ENCODE measurements at regions not wholly inside any gene's neighbourhood (a gene's known extent, or its start where the extent isn't known, plus 50 kb on each side); places are given as distances from the start of the nearest gene placed in this dataset.

DNA sequence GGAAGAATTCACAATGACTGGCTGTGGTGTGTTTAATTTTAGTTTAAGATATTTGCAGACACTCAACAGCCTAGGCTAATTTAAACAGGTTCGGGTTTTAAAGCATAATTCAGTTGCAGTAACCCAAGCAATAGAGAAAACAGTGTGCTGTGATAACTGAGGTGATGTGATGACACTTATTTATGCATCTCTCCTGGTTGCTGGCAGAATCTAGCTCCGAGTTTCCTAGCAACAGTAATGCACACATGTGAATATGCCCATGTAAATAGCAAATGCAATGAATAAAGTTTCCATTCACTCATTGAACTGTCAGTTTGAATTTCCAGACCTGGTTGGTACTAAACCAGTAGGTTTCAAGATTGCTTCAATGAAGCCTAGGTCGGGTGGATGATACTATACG, 426.5 kb downstream of the TMX3 start:
- no peaks in the 10 kb centered on the region for H3K4me1 ChIP-seq (ENCODE audit: insufficient read depth, low read length, poor library complexity, severe bottlenecking)
- no peak overlapping the region for H2AFZ ChIP-seq (ENCODE audit: low read length)
- no peak overlapping the region for H3K9ac ChIP-seq (ENCODE audit: low read depth, low read length, poor library complexity, severe bottlenecking)
- no peaks in the 10 kb centered on the region for H3K27me3 ChIP-seq (ENCODE audit: insufficient read depth, low read length, poor library complexity, severe bottlenecking)
- no peaks in the 10 kb centered on the region for H3K9me3 ChIP-seq (ENCODE audit: insufficient read depth, low read depth, low read length)
- H3K36me3 ChIP-seq (ENCODE audit: insufficient read depth, low read length) = no peaks in the 10 kb centered on the region
- H3K9me2 ChIP-seq (replicated peaks; ENCODE audit: low read depth, low read length) = no peaks in the 10 kb centered on the region
- no peaks in the 10 kb centered on the region for H4K20me1 ChIP-seq (ENCODE audit: insufficient read depth, low read length, poor library complexity, severe bottlenecking)
- H3F3A ChIP-seq (ENCODE audit: low read depth) = no peaks in the 10 kb centered on the region
- H3K79me2 ChIP-seq (ENCODE audit: insufficient read depth, low read length) = no peaks in the 10 kb centered on the region
- no peak overlapping the region for H3K4me3 ChIP-seq (ENCODE audit: low read length, poor library complexity, severe bottlenecking)
- no peak overlapping the region for H3K4me2 ChIP-seq (ENCODE audit: low read depth, low read length, poor library complexity, severe bottlenecking)
- TF ChIP-seq, protein P1, sequence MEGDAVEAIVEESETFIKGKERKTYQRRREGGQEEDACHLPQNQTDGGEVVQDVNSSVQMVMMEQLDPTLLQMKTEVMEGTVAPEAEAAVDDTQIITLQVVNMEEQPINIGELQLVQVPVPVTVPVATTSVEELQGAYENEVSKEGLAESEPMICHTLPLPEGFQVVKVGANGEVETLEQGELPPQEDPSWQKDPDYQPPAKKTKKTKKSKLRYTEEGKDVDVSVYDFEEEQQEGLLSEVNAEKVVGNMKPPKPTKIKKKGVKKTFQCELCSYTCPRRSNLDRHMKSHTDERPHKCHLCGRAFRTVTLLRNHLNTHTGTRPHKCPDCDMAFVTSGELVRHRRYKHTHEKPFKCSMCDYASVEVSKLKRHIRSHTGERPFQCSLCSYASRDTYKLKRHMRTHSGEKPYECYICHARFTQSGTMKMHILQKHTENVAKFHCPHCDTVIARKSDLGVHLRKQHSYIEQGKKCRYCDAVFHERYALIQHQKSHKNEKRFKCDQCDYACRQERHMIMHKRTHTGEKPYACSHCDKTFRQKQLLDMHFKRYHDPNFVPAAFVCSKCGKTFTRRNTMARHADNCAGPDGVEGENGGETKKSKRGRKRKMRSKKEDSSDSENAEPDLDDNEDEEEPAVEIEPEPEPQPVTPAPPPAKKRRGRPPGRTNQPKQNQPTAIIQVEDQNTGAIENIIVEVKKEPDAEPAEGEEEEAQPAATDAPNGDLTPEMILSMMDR (conservative IDR thresholded peaks at IDR 0.05; ENCODE audit: low read length) = no peak
- no peak for TF ChIP-seq EZH2phosphoT487 (IDR thresholded peaks at IDR 0.05; ENCODE audit: borderline replicate concordance)

DNA sequence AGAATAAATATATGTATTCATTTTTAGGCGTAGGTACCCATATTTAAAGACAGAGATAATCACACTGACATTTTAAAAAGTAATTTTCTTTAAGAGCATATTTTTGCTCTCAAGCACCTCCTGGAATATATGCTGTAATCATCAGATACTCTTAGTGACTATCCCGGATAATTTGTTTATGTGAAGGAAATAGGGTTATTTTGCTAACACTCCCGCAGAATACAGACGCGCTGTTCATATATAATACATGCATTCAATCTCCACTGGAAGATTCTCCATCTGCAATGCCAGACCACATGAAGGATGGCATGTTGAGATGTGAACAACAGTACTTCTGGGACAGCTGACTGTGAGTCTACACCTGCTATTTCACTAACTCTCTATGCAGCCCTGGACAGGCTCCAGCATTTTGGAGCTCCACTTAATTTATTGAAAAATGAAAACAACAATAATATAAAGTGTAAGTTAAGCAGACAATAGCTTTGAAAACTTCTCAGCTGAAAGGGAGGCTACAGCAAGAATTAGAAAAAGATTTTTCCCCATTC, 430.6 kb downstream of the TMX3 start:
- Histone ChIP-seq H3K4me2 (ENCODE audit: low read depth, low read length, poor library complexity, severe bottlenecking) (no peak overlapping the region), H2AFZ (ENCODE audit: low read length) (no peak overlapping the region), H3K9ac (ENCODE audit: low read depth, low read length, poor library complexity, severe bottlenecking) (no peak overlapping the region), H3K9me3 (ENCODE audit: insufficient read depth, low read depth, low read length) (no peaks in the 10 kb centered on the region), H3F3A (ENCODE audit: low read depth) (no peaks in the 10 kb centered on the region), H3K36me3 (ENCODE audit: insufficient read depth, low read length) (no peaks in the 10 kb centered on the region), H3K4me3 (ENCODE audit: low read length, poor library complexity, severe bottlenecking) (no peak overlapping the region), H3K4me1 (ENCODE audit: insufficient read depth, low read length, poor library complexity, severe bottlenecking) (no peaks in the 10 kb centered on the region), H3K9me2 (replicated peaks; ENCODE audit: low read depth, low read length) (no peaks in the 10 kb centered on the region), H4K20me1 (ENCODE audit: insufficient read depth, low read length, poor library complexity, severe bottlenecking) (no peaks in the 10 kb centered on the region), H3K27me3 (ENCODE audit: insufficient read depth, low read length, poor library complexity, severe bottlenecking) (no peaks in the 10 kb centered on the region), H3K79me2 (ENCODE audit: insufficient read depth, low read length) (no peaks in the 10 kb centered on the region)
- no peak for TF ChIP-seq EZH2phosphoT487 (IDR thresholded peaks at IDR 0.05; ENCODE audit: borderline replicate concordance)
- TF ChIP-seq, protein P1 (conservative IDR thresholded peaks at IDR 0.05; ENCODE audit: low read length) = no peak

DNA sequence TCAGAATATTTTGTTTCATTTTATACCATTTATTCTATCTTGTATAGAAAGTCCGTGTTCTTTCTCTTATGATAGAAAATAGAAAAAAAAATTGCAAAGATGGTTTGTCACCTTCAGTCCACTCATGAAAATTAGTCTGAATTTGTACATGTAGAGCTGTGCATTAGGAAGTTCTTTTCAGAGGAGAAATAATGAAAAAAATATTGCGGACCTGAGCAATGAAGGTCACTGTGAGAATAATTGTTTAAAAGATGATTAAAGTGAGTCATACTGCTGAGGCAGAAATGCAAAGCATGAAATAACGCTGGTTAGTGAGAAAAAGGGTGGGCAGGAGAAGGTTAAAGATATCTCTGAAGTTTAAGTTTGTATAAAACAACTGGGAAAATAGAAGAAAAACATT, 431.1 kb downstream of the TMX3 start:
- H4K20me1 ChIP-seq (ENCODE audit: insufficient read depth, low read length, poor library complexity, severe bottlenecking) = no peaks in the 10 kb centered on the region
- no peaks in the 10 kb centered on the region for H3K4me1 ChIP-seq (ENCODE audit: insufficient read depth, low read length, poor library complexity, severe bottlenecking)
- TF ChIP-seq, protein P1 (conservative IDR thresholded peaks at IDR 0.05; ENCODE audit: low read length) = no peak
- TF ChIP-seq EZH2phosphoT487 (IDR thresholded peaks at IDR 0.05; ENCODE audit: borderline replicate concordance) = no peak
- no peak overlapping the region for H3K4me3 ChIP-seq (ENCODE audit: low read length, poor library complexity, severe bottlenecking)
- H3K36me3 ChIP-seq (ENCODE audit: insufficient read depth, low read length) = no peaks in the 10 kb centered on the region
- H3K4me2 ChIP-seq (ENCODE audit: low read depth, low read length, poor library complexity, severe bottlenecking) = no peak overlapping the region
- H3K27me3 ChIP-seq (ENCODE audit: insufficient read depth, low read length, poor library complexity, severe bottlenecking) = no peaks in the 10 kb centered on the region
- no peaks in the 10 kb centered on the region for H3F3A ChIP-seq (ENCODE audit: low read depth)
- H3K79me2 ChIP-seq (ENCODE audit: insufficient read depth, low read length) = no peaks in the 10 kb centered on the region
- H3K9ac ChIP-seq (ENCODE audit: low read depth, low read length, poor library complexity, severe bottlenecking) = no peak overlapping the region
- no peak overlapping the region for H2AFZ ChIP-seq (ENCODE audit: low read length)
- no peaks in the 10 kb centered on the region for H3K9me3 ChIP-seq (ENCODE audit: insufficient read depth, low read depth, low read length)
- H3K9me2 ChIP-seq (replicated peaks; ENCODE audit: low read depth, low read length) = no peaks in the 10 kb centered on the region
